GM12878 (cell line): ENCODE measurements at regions not wholly inside any gene's neighbourhood (a gene's known extent, or its start where the extent isn't known, plus 50 kb on each side); places are given as distances from the start of the nearest gene placed in this dataset.

Experiments
- E4F1 ChIP-seq: fragments of 450-650 bp; IDR thresholded peaks from 2 replicates; pipeline ENCODE4 v1.6.1; 2018; ENCODE audit warnings: borderline replicate concordance, mild to moderate bottlenecking; ENCODE audit not compliant: partially characterized antibody
- EP300 ChIP-seq, 2 experiments: fragments of 150-350 bp in 1 of 2; IDR thresholded peaks; 2 replicates each; pipeline ENCODE4 v1.6.1; 2011 to 2012; ENCODE audit warnings: low read depth in 2 of 2, low read length in 2 of 2, borderline replicate concordance in 1 of 2, improper control_type of control experiment in 1 of 2, inconsistent platforms in 1 of 2; ENCODE audit not compliant: control insufficient read depth in 1 of 2
- REST ChIP-seq: IDR thresholded peaks from 2 replicates; pipeline ENCODE4 v1.6.1; 2012; ENCODE audit warnings: mild to moderate bottlenecking, low read depth, low read length
- SPI1 ChIP-seq: IDR thresholded peaks from 2 replicates; pipeline ENCODE4 v1.6.1; 2011; ENCODE audit warnings: low read depth, mild to moderate bottlenecking, low read length, moderate library complexity, borderline replicate concordance; ENCODE audit not compliant: insufficient read depth
- ZNF384 ChIP-seq: IDR thresholded peaks from 2 replicates; pipeline ENCODE4 v1.6.1; 2012; ENCODE audit warnings: low read depth, mild to moderate bottlenecking, low read length, improper control_type of control experiment, borderline replicate concordance

GRCh38 chr5:56482363-56482762, 249.2 kb upstream of the ANKRD55 start:
- TF ChIP-seq SPI1, result no peak
- TF ChIP-seq ZNF384, result no peak
- no peak for TF ChIP-seq EP300 (IDR thresholded peaks at IDR 0.05; ENCODE audit: borderline replicate concordance in 1 of 2, control insufficient read depth in 1 of 2, low read depth in 2 of 2, low read length in 2 of 2)
- TF ChIP-seq REST, result no peak
- no peak for TF ChIP-seq E4F1
